ENCODE measurements at regions not wholly inside any gene's neighbourhood (a gene's known extent, or its start where the extent isn't known, plus 50 kb on each side); places are given as distances from the start of the nearest gene placed in this dataset.

- WGBS (ENCODE audit: low lambda C conversion rate): 0% methylated on average over 4 of the region's 4 CpGs
- POLR2A ChIA-PET: no interaction called here
- FAIRE-seq: no peak
- CTCF ChIA-PET (ENCODE audit: low intra/inter-chr PET ratio, low total read pairs): no interaction called here
- no peaks in the 10 kb centered on the region for H3K27me3 ChIP-seq (ENCODE audit: control insufficient read depth in 1 of 2, insufficient read depth in 2 of 2, low read length in 2 of 2)
- H4K20me1 ChIP-seq (ENCODE audit: insufficient read depth, low read length): no peaks in the 10 kb centered on the region
- intact Hi-C loops (cut with micrococcal nuclease; ENCODE audit: unreplicated experiment) (no loop called here), in situ Hi-C loops (cut with HindIII; ENCODE audit: extremely low pct_ligation_motif_present, low pct_unique_long_range_greater_than_20kb) (no loop called here)
- no peak overlapping the region for H3K9ac ChIP-seq (ENCODE audit: insufficient read depth, low read depth, low read length)
- no peak overlapping the region for H3K4me2 ChIP-seq (ENCODE audit: low read depth, low read length)
- H2AFZ ChIP-seq (ENCODE audit: low read length): no peak overlapping the region
- no peaks in the 10 kb centered on the region for H3K4me1 ChIP-seq (ENCODE audit: insufficient read depth, low read length)
- H3K36me3 ChIP-seq (replicated peaks in 1 of 2; ENCODE audit: control insufficient read depth in 1 of 2, insufficient read depth in 2 of 2, low read length in 2 of 2): no peaks in the 10 kb centered on the region
- peaks cover 11% of the 10 kb centered on the region; the same call in 1 of the 2 replicates for H3K9me3 ChIP-seq (ENCODE audit: low read length)
- no peak for ATAC-seq
- no peak for TF ChIP-seq ZNF30 (CRISPR knock-in tag; IDR thresholded peaks at IDR 0.05)
- TF ChIP-seq SRF (IDR thresholded peaks at IDR 0.05; ENCODE audit: low read depth, low read length): no peak
- no peak for TF ChIP-seq ETV5 (CRISPR knock-in tag; IDR thresholded peaks at IDR 0.05; ENCODE audit: borderline replicate concordance)
- no peak for TF ChIP-seq TRIM24 (CRISPR knock-in tag; IDR thresholded peaks at IDR 0.05)
- no peak for TF ChIP-seq MAFK (conservative IDR thresholded peaks at IDR 0.05 in 1 of 2, IDR thresholded peaks at IDR 0.05 in 1 of 2; ENCODE audit: low read length in 2 of 2)
- TF ChIP-seq ZNF558 (CRISPR knock-in tag; IDR thresholded peaks at IDR 0.05; ENCODE audit: borderline replicate concordance): no peak
- no peak for TF ChIP-seq SRSF1 (optimal IDR thresholded peaks at IDR 0.05; ENCODE audit: low read depth, low read length)
- no peak for TF ChIP-seq ZNF317 (CRISPR knock-in tag; IDR thresholded peaks at IDR 0.05)
- no peak for TF ChIP-seq SNAPC2 (CRISPR knock-in tag; IDR thresholded peaks at IDR 0.05)
- TF ChIP-seq ATM (IDR thresholded peaks at IDR 0.05; ENCODE audit: borderline replicate concordance): no peak
- no peak for TF ChIP-seq ZNF710 (CRISPR knock-in tag; IDR thresholded peaks at IDR 0.05; ENCODE audit: borderline replicate concordance)
- no peak for TF ChIP-seq ZNF644 (CRISPR knock-in tag; IDR thresholded peaks at IDR 0.05; ENCODE audit: low read depth)
- no peak for TF ChIP-seq ZBTB20 (CRISPR knock-in tag; IDR thresholded peaks at IDR 0.05; ENCODE audit: borderline replicate concordance, low read depth)
- TF ChIP-seq ZBTB2 (CRISPR knock-in tag; IDR thresholded peaks at IDR 0.05; ENCODE audit: low read depth): no peak
- TF ChIP-seq MXD3 (CRISPR knock-in tag; IDR thresholded peaks at IDR 0.05): no peak
- TF ChIP-seq BCL6 (CRISPR knock-in tag; IDR thresholded peaks at IDR 0.05): no peak
- no peak for TF ChIP-seq KLF6 (CRISPR knock-in tag; IDR thresholded peaks at IDR 0.05)
- TF ChIP-seq ZZZ3 (CRISPR knock-in tag; IDR thresholded peaks at IDR 0.05; ENCODE audit: borderline replicate concordance): no peak
- no peak for TF ChIP-seq POLR2AphosphoS2 (IDR thresholded peaks at IDR 0.05; ENCODE audit: low read depth, low read length)
- no peak for TF ChIP-seq SRSF4 (IDR thresholded peaks at IDR 0.05; ENCODE audit: low read depth, low read length, poor library complexity, severe bottlenecking)
- no peak overlapping the region for H3K27ac ChIP-seq (ENCODE audit: extremely low read length, insufficient read depth, low read length)
- H3K4me3 ChIP-seq (replicated peaks in 1 of 3; ENCODE audit: insufficient read depth in 1 of 3, low read depth in 2 of 3, low read length in 3 of 3): no peak overlapping the region
- no peak for DNase-seq (ENCODE audit: low spot score)
- no peaks in the 10 kb centered on the region for H3K79me2 ChIP-seq (ENCODE audit: insufficient read depth, low read length)
- no TSS peak for BruUV-seq (replicated peaks)
Observed at GRCh38 chr6:166041277-166041676, 126.4 kb downstream of the TBXT start.
